H1 (cell line): ENCODE measurements at regions not wholly inside any gene's neighbourhood (a gene's known extent, or its start where the extent isn't known, plus 50 kb on each side); places are given as distances from the start of the nearest gene placed in this dataset.

Experiments
- CTCF ChIA-PET: fragments of 300-600 bp; sonication (Branson Sonifier 250); formaldehyde crosslinking; loops from one replicate; lab custom pipeline; 2021; ENCODE audit not compliant: partially characterized antibody; lab: Charles Lee
- POLR2A ChIA-PET: fragments of 300-600 bp; sonication (Branson Sonifier 250); formaldehyde crosslinking; loops from one replicate; lab custom pipeline; 2021; ENCODE audit warnings: inconsistent platforms; ENCODE audit not compliant: partially characterized antibody; lab: Charles Lee
- DNase-seq, 2 experiments: peaks; one replicate each; pipeline versions ENCODE4 v3.0.0 to v3.0.0-alpha.2; 2010 to 2022; ENCODE audit warnings: low spot score in 2 of 2, low read depth in 1 of 2, mixed read lengths in 1 of 2
- FAIRE-seq: peaks from 2 replicates; lab custom pipeline; 2011; peaks lifted over from hg19 to GRCh38; lab: Jason Lieb, UNC
- H2AFZ ChIP-seq: 2 replicates; pipeline ENCODE4 v1.8.1; 2012; ENCODE audit warnings: low read length, inconsistent platforms
- H2AK5ac ChIP-seq: 2 replicates; pipeline ENCODE4 v1.6.1; 2013; ENCODE audit warnings: low read depth, low read length
- H2BK120ac ChIP-seq: replicated peaks from 2 replicates; pipeline ENCODE3; 2013; ENCODE audit warnings: low read depth, low read length, inconsistent platforms
- H2BK12ac ChIP-seq: 2 replicates; pipeline ENCODE4 v1.6.1; 2013; ENCODE audit warnings: low read depth, low read length
- H2BK15ac ChIP-seq: 2 replicates; pipeline ENCODE4 v1.6.1; 2013; ENCODE audit warnings: low read length
- H2BK20ac ChIP-seq: 2 replicates; pipeline ENCODE4 v1.6.1; 2013; ENCODE audit warnings: low read length
- H2BK5ac ChIP-seq: 2 replicates; pipeline ENCODE4 v1.6.1; 2013; ENCODE audit warnings: low read depth, low read length
- H3K14ac ChIP-seq: 2 replicates; pipeline ENCODE4 v1.6.1; 2013; ENCODE audit warnings: inconsistent platforms; ENCODE audit not compliant: insufficient read length
- H3K18ac ChIP-seq: 2 replicates; pipeline ENCODE4 v1.6.1; 2013; ENCODE audit warnings: low read length; ENCODE audit errors: extremely low read depth
- H3K23ac ChIP-seq: 2 replicates; pipeline ENCODE4 v1.6.1; 2013; ENCODE audit warnings: inconsistent platforms; ENCODE audit not compliant: insufficient read length
- H3K23me2 ChIP-seq: 2 replicates; pipeline ENCODE4 v1.6.1; 2013; ENCODE audit warnings: low read depth, low read length
- H3K27ac ChIP-seq: 2 replicates; pipeline ENCODE4 v1.6.1; 2011; ENCODE audit warnings: low read depth, low read length, inconsistent platforms
- H3K27me3 ChIP-seq, 4 experiments: replicated peaks in 1 of 4; 1 replicate in 1 of 4; 2 replicates in 3 of 4; pipeline versions ENCODE4 v1.6.1 to v1.8.1; 2011 to 2013; ENCODE audit warnings: low read length in 3 of 4, mild to moderate bottlenecking in 3 of 4, inconsistent platforms in 2 of 4, mixed read lengths in 2 of 4, moderate library complexity in 1 of 4; ENCODE audit not compliant: control insufficient read depth in 3 of 4, insufficient read depth in 3 of 4; ENCODE audit errors: extremely low read depth in 1 of 4
- H3K36me3 ChIP-seq, 4 experiments: 2 replicates each; pipeline versions ENCODE4 v1.6.1 to v1.8.1; 2011 to 2013; ENCODE audit warnings: mild to moderate bottlenecking in 4 of 4, low read length in 3 of 4, moderate library complexity in 2 of 4, control low read depth in 1 of 4, inconsistent platforms in 1 of 4; ENCODE audit not compliant: insufficient read depth in 4 of 4, control insufficient read depth in 2 of 4
- H3K4ac ChIP-seq: replicated peaks from 2 replicates; pipeline ENCODE3; 2013; ENCODE audit warnings: low read length, low read depth, mixed read lengths, inconsistent platforms; ENCODE audit not compliant: insufficient read length
- H3K4me1 ChIP-seq, 4 experiments: replicated peaks in 1 of 4; 1 replicate in 1 of 4; 2 replicates in 3 of 4; pipeline versions ENCODE4 v1.6.1 to v1.8.1; 2011 to 2013; ENCODE audit warnings: low read length in 3 of 4, inconsistent platforms in 2 of 4, mixed read lengths in 1 of 4; ENCODE audit not compliant: insufficient read depth in 4 of 4, control insufficient read depth in 3 of 4
- H3K4me2 ChIP-seq, 2 experiments: 2 replicates each; pipeline versions ENCODE4 v1.6.1 to v1.8.1; 2011 to 2013; ENCODE audit warnings: low read depth in 2 of 2, low read length in 2 of 2, control low read depth in 1 of 2, inconsistent platforms in 1 of 2, mild to moderate bottlenecking in 1 of 2; ENCODE audit not compliant: insufficient read depth in 1 of 2
- H3K4me3 ChIP-seq, 4 experiments: fragments of 200-600, 300-600 bp in 1 of 4; sonication (generic), shearing (Covaris generic), sonication (Bioruptor Twin) in 1 of 4; 2 replicates each; pipeline versions ENCODE4 v1.5.1 to v1.8.1; 2011 to 2016; ENCODE audit warnings: low read length in 4 of 4, low read depth in 3 of 4, control low read depth in 2 of 4, inconsistent platforms in 2 of 4, mild to moderate bottlenecking in 2 of 4, mixed read lengths in 1 of 4, moderate library complexity in 1 of 4; ENCODE audit not compliant: insufficient read depth in 2 of 4; ENCODE audit errors: extremely low read depth in 1 of 4
- H3K56ac ChIP-seq: replicated peaks from 2 replicates; pipeline ENCODE3; 2013; ENCODE audit warnings: low read depth, mild to moderate bottlenecking, mixed read lengths, low read length, inconsistent platforms; ENCODE audit not compliant: insufficient read length
- H3K79me1 ChIP-seq: 2 replicates; pipeline ENCODE4 v1.6.1; 2013; ENCODE audit warnings: low read depth, low read length, control low read depth
- H3K79me2 ChIP-seq, 2 experiments: 2 replicates each; pipeline versions ENCODE4 v1.6.1 to v1.8.1; 2012 to 2013; ENCODE audit warnings: low read length in 2 of 2, mild to moderate bottlenecking in 2 of 2, inconsistent platforms in 1 of 2; ENCODE audit not compliant: insufficient read depth in 2 of 2, control insufficient read depth in 1 of 2
- H3K9ac ChIP-seq, 4 experiments: replicated peaks in 1 of 4; 1 replicate in 1 of 4; 2 replicates in 3 of 4; pipeline versions ENCODE4 v1.6.1 to v1.8.1; 2011 to 2013; ENCODE audit warnings: low read depth in 3 of 4, low read length in 3 of 4, control low read depth in 2 of 4, mild to moderate bottlenecking in 2 of 4, moderate library complexity in 2 of 4, inconsistent platforms in 1 of 4; ENCODE audit errors: extremely low read depth in 1 of 4
- H3K9me3 ChIP-seq, 2 experiments: 2 replicates each; pipeline versions ENCODE4 v1.6.1 to v1.8.1; 2012 to 2013; ENCODE audit warnings: mild to moderate bottlenecking in 2 of 2, moderate library complexity in 2 of 2, control low read depth in 1 of 2, inconsistent platforms in 1 of 2, low read depth in 1 of 2, low read length in 1 of 2, mixed read lengths in 1 of 2; ENCODE audit not compliant: insufficient read depth in 2 of 2
- H4K20me1 ChIP-seq, 2 experiments: replicated peaks in 1 of 2; 2 replicates each; pipeline versions ENCODE3 to v1.8.1; 2011 to 2013; ENCODE audit warnings: inconsistent platforms in 2 of 2, low read length in 2 of 2, mild to moderate bottlenecking in 1 of 2; ENCODE audit not compliant: insufficient read depth in 2 of 2, control insufficient read depth in 1 of 2
- H4K5ac ChIP-seq: 2 replicates; pipeline ENCODE4 v1.6.1; 2013; ENCODE audit warnings: low read length, low read depth, mixed read lengths, inconsistent platforms; ENCODE audit not compliant: insufficient read length
- H4K8ac ChIP-seq: 2 replicates; pipeline ENCODE4 v1.8.0; 2013; ENCODE audit warnings: mild to moderate bottlenecking, moderate library complexity, low read length, inconsistent platforms; ENCODE audit not compliant: insufficient read depth; ENCODE audit errors: extremely low read depth
- H4K91ac ChIP-seq: replicated peaks from 2 replicates; pipeline ENCODE3; 2013; ENCODE audit warnings: low read length, mixed read lengths, inconsistent platforms; ENCODE audit not compliant: insufficient read length
- ASH2L ChIP-seq: fragments of 200-600, 300-600 bp; sonication (generic); IDR thresholded peaks from one replicate; pipeline ENCODE4 v1.7.1; 2017; ENCODE audit warnings: low read length
- EGR1 ChIP-seq: IDR thresholded peaks from 2 replicates; pipeline ENCODE4 v1.6.1; 2011; ENCODE audit warnings: low read depth, low read length, borderline replicate concordance
- KDM1A ChIP-seq: fragments of 200-600, 300-600 bp; sonication (generic); IDR thresholded peaks from 2 replicates; pipeline ENCODE4 v1.7.1; 2016; ENCODE audit warnings: mild to moderate bottlenecking, low read length, borderline replicate concordance
- KDM4A ChIP-seq: IDR thresholded peaks from one replicate; pipeline ENCODE4 v1.7.1; 2012; ENCODE audit warnings: low read depth, mild to moderate bottlenecking, moderate library complexity, low read length, inconsistent platforms; ENCODE audit not compliant: severe bottlenecking
- MAFK ChIP-seq: IDR thresholded peaks from 2 replicates; pipeline ENCODE4 v1.6.1; 2012; ENCODE audit warnings: low read depth, mild to moderate bottlenecking, improper control_type of control experiment, low read length
- NANOG ChIP-seq: IDR thresholded peaks from 2 replicates; pipeline ENCODE4 v1.6.1; 2011; ENCODE audit warnings: low read length, low read depth, mild to moderate bottlenecking, inconsistent platforms; ENCODE audit not compliant: insufficient read depth, poor library complexity, severe bottlenecking
- NRF1 ChIP-seq: IDR thresholded peaks from 2 replicates; pipeline ENCODE4 v1.6.1; 2011; ENCODE audit warnings: mild to moderate bottlenecking, low read depth, low read length, improper control_type of control experiment
- POLR2A ChIP-seq, 2 experiments: IDR thresholded peaks; 1 replicate in 1 of 2; 2 replicates in 1 of 2; pipeline ENCODE4 v1.6.1; 2011; ENCODE audit warnings: low read depth in 2 of 2, low read length in 2 of 2, mild to moderate bottlenecking in 2 of 2; ENCODE audit errors: control extremely low read depth in 1 of 2
- RBBP5 ChIP-seq: IDR thresholded peaks from 2 replicates; pipeline ENCODE4 v1.7.1; 2012; ENCODE audit warnings: low read depth, mild to moderate bottlenecking, inconsistent platforms, low read length, moderate library complexity, borderline replicate concordance
- SAP30 ChIP-seq: fragments of 300-600 bp; sonication (generic); IDR thresholded peaks from 2 replicates; pipeline ENCODE4 v1.7.1; 2012; ENCODE audit warnings: low read length, moderate library complexity, mild to moderate bottlenecking, inconsistent platforms; ENCODE audit not compliant: insufficient read depth, insufficient replicate concordance
- WGBS, 2 experiments: shearing (Covaris generic) in 1 of 2; methylation state at CpG; one replicate each; pipeline versions ENCODE4 v1.1.6 to v1.1.7; 2013 to 2015; ENCODE audit warnings: low lambda C conversion rate in 2 of 2, mixed read lengths in 2 of 2, inconsistent platforms in 1 of 2, low coverage in 1 of 2, missing lambda C conversion rate in 1 of 2; ENCODE audit not compliant: insufficient replicate concordance in 2 of 2, insufficient coverage in 1 of 2, insufficient read length in 1 of 2; ENCODE audit errors: extremely low coverage in 1 of 2, missing lambda C conversion rate in 1 of 2; 5-methylcytosine and 5-hydroxymethylcytosine counted together
- TF ChIP-seq, protein P1 (sequence below): IDR thresholded peaks from 2 replicates; pipeline ENCODE4 v1.6.1; 2012; ENCODE audit warnings: inconsistent platforms

- H3K9me3 ChIP-seq = no peaks in the 10 kb centered on the region
- H2BK12ac ChIP-seq = peak overlapping the region; percentile 95; the same call in 1 of the 2 replicates
- peak overlapping the region; percentile 95; the same call in 1 of the 2 replicates for H2BK20ac ChIP-seq
- no peak overlapping the region for H2AFZ ChIP-seq
- peaks cover 10% of the 10 kb centered on the region; the same call in 1 of the 2 replicates for H3K23me2 ChIP-seq
- CTCF ChIA-PET = interaction anchor here (1.0 kb wide), 1 partner anchor 197 kb away, joined by 3 read pairs; no protein-coding TSS in a partner anchor
- peak overlapping the region; percentile 99 for H3K18ac ChIP-seq
- WGBS, 2 experiments = 25% methylated on average over 22 of the region's 34 CpGs; no CpG with 5 or more reads in 1 of the 2 experiments
- no peak overlapping the region for H3K9ac ChIP-seq
- H2BK15ac ChIP-seq = peak overlapping the region; percentile 88; the same call in 1 of the 2 replicates
- H3K27ac ChIP-seq = no peak overlapping the region; the same call in 1 of the 2 replicates
- DNase-seq (no peak), FAIRE-seq (no peak)
- H3K14ac ChIP-seq = no peak overlapping the region
- peak overlapping the region; percentile 74 for H4K5ac ChIP-seq
- no peaks in the 10 kb centered on the region for H3K79me2 ChIP-seq
- no peak for TF ChIP-seq MAFK
- 0 out of 2 replicates have a peak, but pooled peaks have one; percentile 47 for TF ChIP-seq RBBP5
- no peak for TF ChIP-seq SAP30
- TF ChIP-seq, protein P1, sequence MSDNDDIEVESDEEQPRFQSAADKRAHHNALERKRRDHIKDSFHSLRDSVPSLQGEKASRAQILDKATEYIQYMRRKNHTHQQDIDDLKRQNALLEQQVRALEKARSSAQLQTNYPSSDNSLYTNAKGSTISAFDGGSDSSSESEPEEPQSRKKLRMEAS = no peak
- no peak for TF ChIP-seq EGR1
- no peak for TF ChIP-seq NANOG
- peak; percentile 51 for TF ChIP-seq ASH2L
- TF ChIP-seq POLR2A (IDR thresholded peaks at IDR 0.05; ENCODE audit: control extremely low read depth in 1 of 2, low read depth in 2 of 2, low read length in 2 of 2) = no peak
- TF ChIP-seq KDM1A = peak; percentile 57
- peak; percentile 44 for TF ChIP-seq KDM4A
- no peak for TF ChIP-seq NRF1
- TF ChIP-seq, all 59 proteins: peak for 4
- no peaks in the 10 kb centered on the region for H3K36me3 ChIP-seq
- H3K4me1 ChIP-seq = peaks cover 0 to 23% (median 13%) of the 10 kb centered on the region in 4 experiments; a peak in 6 of 7 replicates
- H4K20me1 ChIP-seq = no peaks in the 10 kb centered on the region
- peak overlapping the region; percentile 89; the same call in 1 of the 2 replicates for H4K8ac ChIP-seq
- POLR2A ChIA-PET = interaction anchor here (1.0 to 1.2 kb wide), 3 partner anchors 9 to 58 kb away, joined by 3 to 4 read pairs (median 4); no protein-coding TSS in a partner anchor
- H3K27me3 ChIP-seq = no peaks in the 10 kb centered on the region; a peak in 2 of 7 replicates
- H3K4me3 ChIP-seq = peak overlapping the region; percentile 1 to 55 (median 26); a peak in 7 of 8 replicates
- H3K56ac ChIP-seq = peak overlapping the region; percentile 46
- peak overlapping the region; percentile 97 for H3K4ac ChIP-seq
- peak overlapping the region; percentile 51 to 75 for H3K4me2 ChIP-seq
- no peak overlapping the region for H3K23ac ChIP-seq
- H4K91ac ChIP-seq = peak overlapping the region; percentile 97
- peak overlapping the region; percentile 53; the same call in 1 of the 2 replicates for H2AK5ac ChIP-seq
- H2BK120ac ChIP-seq = peak overlapping the region; percentile 98
- no peaks in the 10 kb centered on the region for H3K79me1 ChIP-seq
- H2BK5ac ChIP-seq = peak overlapping the region; percentile 94; the same call in 1 of the 2 replicates
Observed at GRCh38 chr4:1578251-1578773, 105.8 kb downstream of the FAM53A start.
